Ectodermal cell (in vitro differentiated cells): ENCODE measurements at regions not wholly inside any gene's neighbourhood (a gene's known extent, or its start where the extent isn't known, plus 50 kb on each side); places are given as distances from the start of the nearest gene placed in this dataset.

Experiments
- H3K27ac ChIP-seq: 2 replicates; pipeline ENCODE4 v1.7.0; 2013; ENCODE audit warnings: mild to moderate bottlenecking, low read depth, low read length; ENCODE audit not compliant: insufficient read depth, poor library complexity, severe bottlenecking
- H3K27me3 ChIP-seq: 2 replicates; pipeline ENCODE4 v1.7.0; 2013; ENCODE audit warnings: mild to moderate bottlenecking, low read length; ENCODE audit not compliant: insufficient read depth, control insufficient read depth, poor library complexity, severe bottlenecking
- H3K36me3 ChIP-seq: one replicate; pipeline ENCODE4 v1.7.0; 2013; ENCODE audit warnings: low read length; ENCODE audit not compliant: control insufficient read depth, insufficient read depth
- H3K4me1 ChIP-seq: one replicate; pipeline ENCODE4 v1.7.0; 2013; ENCODE audit warnings: low read length; ENCODE audit not compliant: control insufficient read depth, insufficient read depth
- H3K4me3 ChIP-seq: 2 replicates; pipeline ENCODE4 v1.7.0; 2013; ENCODE audit warnings: low read depth, low read length, control low read depth; ENCODE audit not compliant: insufficient read depth
- H3K9me3 ChIP-seq: 2 replicates; pipeline ENCODE4 v1.7.0; 2013; ENCODE audit warnings: mild to moderate bottlenecking, low read length, moderate library complexity; ENCODE audit not compliant: control insufficient read depth
- WGBS, 2 experiments: methylation state at CpG; one replicate each; pipeline ENCODE4 v1.1.7; 2013; ENCODE audit warnings: missing lambda C conversion rate in 2 of 2; 5-methylcytosine and 5-hydroxymethylcytosine counted together

GRCh38 chr9:7241694-7242093 lies 483.9 kb downstream of the KDM4C start:
- WGBS, 2 experiments = 89 to 95% methylated on average over 1 to 2 of the region's 2 CpGs

GRCh38 chr9:7240569-7241311 lies 483.0 kb downstream of the KDM4C start:
- WGBS, 2 experiments = 17 to 38% methylated on average over 4 to 5 of the region's 5 CpGs

More at GRCh38 chr9:7241694-7242093, 483.9 kb downstream of the KDM4C start:
- Histone ChIP-seq H3K27me3 (no peaks in the 10 kb centered on the region), H3K36me3 (no peaks in the 10 kb centered on the region), H3K9me3 (no peaks in the 10 kb centered on the region), H3K4me3 (no peak overlapping the region), H3K4me1 (peaks cover 10% of the 10 kb centered on the region), H3K27ac (no peak overlapping the region)

GRCh38 chr9:7239708-7240107 lies 481.9 kb downstream of the KDM4C start:
- no peak overlapping the region for H3K27ac ChIP-seq
- WGBS, 2 experiments = 61 to 64% methylated on average over 2 of the region's 2 CpGs
- no peaks in the 10 kb centered on the region for H3K36me3 ChIP-seq
- peaks cover 10% of the 10 kb centered on the region for H3K4me1 ChIP-seq
- no peaks in the 10 kb centered on the region for H3K27me3 ChIP-seq
- H3K4me3 ChIP-seq = no peak overlapping the region
- H3K9me3 ChIP-seq = no peaks in the 10 kb centered on the region

More at GRCh38 chr9:7240569-7241311, 483.0 kb downstream of the KDM4C start:
- peaks cover 10% of the 10 kb centered on the region for H3K4me1 ChIP-seq
- H3K27ac ChIP-seq = no peak overlapping the region
- H3K4me3 ChIP-seq = no peak overlapping the region
- no peaks in the 10 kb centered on the region for H3K36me3 ChIP-seq
- no peaks in the 10 kb centered on the region for H3K9me3 ChIP-seq
- H3K27me3 ChIP-seq = no peaks in the 10 kb centered on the region

DNA sequence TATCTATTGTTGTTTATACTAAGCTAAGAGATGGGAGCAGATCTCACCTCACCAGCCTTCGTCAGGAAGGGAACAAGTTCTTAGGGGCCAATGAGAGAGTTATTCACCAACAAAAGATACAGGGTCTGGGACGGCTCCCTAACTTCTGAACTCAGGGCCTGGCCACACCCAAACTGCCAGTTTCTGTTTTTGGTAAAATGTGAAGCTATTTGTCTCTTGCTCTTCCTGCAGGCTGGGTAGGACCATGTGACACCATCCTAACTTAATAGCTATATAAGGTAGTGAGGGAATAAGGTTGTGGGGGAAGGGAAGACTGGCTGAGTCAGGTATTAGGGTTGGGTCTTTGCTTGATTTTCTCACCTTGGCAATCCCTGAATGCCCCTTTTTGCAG lies 480.5 kb downstream of the KDM4C start:
- Histone ChIP-seq H3K36me3 (no peaks in the 10 kb centered on the region), H3K27ac (no peak overlapping the region), H3K4me1 (peaks cover 10% of the 10 kb centered on the region), H3K4me3 (no peak overlapping the region), H3K27me3 (no peaks in the 10 kb centered on the region), H3K9me3 (no peaks in the 10 kb centered on the region)
- 90 to 97% methylated on average over 2 of the region's 2 CpGs for WGBS, 2 experiments

DNA sequence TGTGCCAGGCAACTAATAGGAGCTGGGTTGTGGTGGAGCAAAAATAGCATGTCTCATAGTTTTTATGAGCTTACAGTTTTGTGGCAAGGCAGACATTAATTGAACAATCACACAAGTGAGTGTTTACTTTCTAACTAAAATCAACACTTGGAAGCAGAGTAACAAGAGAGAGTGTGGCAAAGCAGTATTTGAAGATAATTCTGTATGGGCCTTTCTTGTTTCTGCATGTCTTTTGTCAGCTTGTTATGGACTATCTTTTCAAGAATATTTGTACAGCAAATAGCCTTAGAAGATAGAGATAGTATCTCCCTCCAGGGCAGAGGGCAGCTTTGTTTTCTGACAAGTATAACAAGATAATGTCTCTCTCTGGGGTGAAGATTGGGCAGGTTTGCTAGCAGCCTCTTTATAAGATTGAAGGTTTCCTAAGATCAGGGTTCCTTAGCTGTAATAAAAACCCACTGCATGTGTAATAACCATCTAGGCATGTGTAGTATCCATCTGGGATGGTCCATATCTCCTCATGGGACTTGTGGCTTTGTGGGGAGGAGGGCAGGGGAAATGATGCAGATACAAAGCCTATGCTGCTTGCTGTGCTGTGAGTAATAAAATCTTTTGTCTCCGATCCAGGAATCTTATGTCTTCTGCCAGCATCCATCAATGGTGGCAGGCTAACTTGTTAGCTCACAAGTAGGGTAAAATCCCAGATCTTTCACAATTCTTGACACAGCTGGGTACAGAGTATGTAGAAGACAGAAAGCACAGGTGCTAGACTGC lies 479.9 kb downstream of the KDM4C start:
- H3K4me3 ChIP-seq = no peak overlapping the region
- 85 to 87% methylated on average over 1 of the region's 1 CpG for WGBS, 2 experiments
- H3K9me3 ChIP-seq = no peaks in the 10 kb centered on the region
- H3K4me1 ChIP-seq = peaks cover 10% of the 10 kb centered on the region
- H3K27me3 ChIP-seq = no peaks in the 10 kb centered on the region
- no peak overlapping the region for H3K27ac ChIP-seq
- H3K36me3 ChIP-seq = no peaks in the 10 kb centered on the region

- Histone ChIP-seq H3K27ac (no peak overlapping the region), H3K9me3 (no peaks in the 10 kb centered on the region), H3K36me3 (no peaks in the 10 kb centered on the region), H3K4me3 (no peak overlapping the region), H3K27me3 (no peaks in the 10 kb centered on the region), H3K4me1 (peaks cover 10% of the 10 kb centered on the region)
- WGBS, 2 experiments = 89 to 98% methylated on average over 5 of the region's 5 CpGs
Measured at GRCh38 chr9:7236186-7236585, 478.4 kb downstream of the KDM4C start.

- Histone ChIP-seq H3K4me3 (no peak overlapping the region), H3K4me1 (no peaks in the 10 kb centered on the region), H3K36me3 (no peaks in the 10 kb centered on the region), H3K27me3 (no peaks in the 10 kb centered on the region), H3K9me3 (no peaks in the 10 kb centered on the region), H3K27ac (no peak overlapping the region)
- 55 to 60% methylated on average over 5 of the region's 5 CpGs for WGBS, 2 experiments
Measured at GRCh38 chr9:7234144-7234543, 476.4 kb downstream of the KDM4C start.

DNA sequence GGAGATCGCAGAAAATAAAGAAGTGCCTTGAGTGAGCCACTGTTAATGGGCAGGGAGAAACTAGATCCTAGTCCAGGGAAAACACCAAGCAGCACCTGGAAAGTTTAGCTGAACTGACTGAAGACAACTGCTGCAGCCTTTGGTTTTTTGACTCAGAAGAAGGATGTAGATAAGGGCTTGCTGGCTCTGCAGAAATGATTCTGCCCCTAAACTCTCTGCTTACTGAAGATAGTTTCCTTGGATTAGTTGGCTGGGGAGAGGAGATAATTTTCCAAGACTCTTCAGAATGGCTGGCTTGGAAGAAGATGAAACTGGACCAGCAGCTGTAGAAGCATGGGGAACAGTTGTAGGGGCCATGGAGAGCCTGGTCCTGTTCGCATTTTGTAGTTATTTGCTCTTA lies 471.8 kb downstream of the KDM4C start:
- no peaks in the 10 kb centered on the region for H3K27me3 ChIP-seq
- no peaks in the 10 kb centered on the region for H3K9me3 ChIP-seq
- 93 to 100% methylated on average over 2 of the region's 2 CpGs for WGBS, 2 experiments
- H3K4me3 ChIP-seq = no peak overlapping the region
- H3K36me3 ChIP-seq = no peaks in the 10 kb centered on the region
- no peak overlapping the region for H3K27ac ChIP-seq
- H3K4me1 ChIP-seq = no peaks in the 10 kb centered on the region

DNA sequence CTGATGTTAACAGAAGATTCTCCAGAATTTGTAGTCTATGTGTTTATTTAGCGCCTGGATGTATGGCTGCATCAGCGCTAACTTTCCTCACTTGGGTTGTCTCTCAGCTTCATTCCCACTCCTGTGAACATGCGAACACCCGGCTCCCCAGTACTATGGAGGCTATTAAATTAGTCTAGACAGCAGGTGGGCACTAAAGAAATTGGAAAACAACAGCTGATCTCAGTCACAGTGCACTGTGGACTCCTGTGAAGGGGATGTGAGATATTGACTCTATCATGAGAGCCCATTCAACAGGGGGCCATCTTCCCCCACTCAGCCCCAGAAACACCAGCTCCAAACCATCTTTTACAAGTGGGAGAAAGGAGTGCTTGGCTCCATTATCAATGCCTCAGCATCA lies 471.0 kb downstream of the KDM4C start:
- Histone ChIP-seq H3K27me3 (no peaks in the 10 kb centered on the region), H3K27ac (no peak overlapping the region)
- WGBS, 2 experiments = 94 to 98% methylated on average over 4 of the region's 4 CpGs

GRCh38 chr9:7227951-7228350 lies 470.2 kb downstream of the KDM4C start:
- Histone ChIP-seq H3K27me3 (no peaks in the 10 kb centered on the region), H3K4me3 (no peak overlapping the region), H3K9me3 (no peaks in the 10 kb centered on the region), H3K4me1 (no peaks in the 10 kb centered on the region), H3K36me3 (no peaks in the 10 kb centered on the region), H3K27ac (no peak overlapping the region)
- 84% methylated on average over 8 of the region's 8 CpGs for WGBS, 2 experiments

More for the DNA sequence above, 471.0 kb downstream of the KDM4C start:
- Histone ChIP-seq H3K9me3 (no peaks in the 10 kb centered on the region), H3K36me3 (no peaks in the 10 kb centered on the region), H3K4me1 (no peaks in the 10 kb centered on the region), H3K4me3 (no peak overlapping the region)
